Lung (tissue), 11 donors: ENCODE measurements at regions not wholly inside any gene's neighbourhood (a gene's known extent, or its start where the extent isn't known, plus 50 kb on each side); places are given as distances from the start of the nearest gene placed in this dataset.

Experiments
- ATAC-seq: fragments of 200-7000 bp; cut with Tn5 transposase; one replicate; pipeline ENCODE4 v1.9.1; 2020; ENCODE audit warnings: moderate number of reproducible peaks; ENCODE audit not compliant: insufficient read depth, low FRiP score
- DNase-seq, 3 donors: peaks; one replicate each; pipeline ENCODE4 v3.0.0-alpha.2; 2013 to 2017
- H3K27ac ChIP-seq, 2 donors: one replicate each; pipeline ENCODE4 v1.5.1; 2013; ENCODE audit warnings: mild to moderate bottlenecking in 2 of 2, moderate library complexity in 2 of 2, control low read depth in 1 of 2, inconsistent platforms in 1 of 2, low read depth in 1 of 2, low read length in 1 of 2
- H3K27me3 ChIP-seq, 3 donors: one replicate each; pipeline ENCODE4 v1.5.1; 2013; ENCODE audit warnings: low read length in 2 of 3; ENCODE audit not compliant: control insufficient read depth in 3 of 3, insufficient read depth in 3 of 3
- H3K36me3 ChIP-seq, 4 donors: one replicate each; pipeline ENCODE4 v1.5.1; 2013; ENCODE audit warnings: low read length in 4 of 4, mild to moderate bottlenecking in 1 of 4, moderate library complexity in 1 of 4; ENCODE audit not compliant: control insufficient read depth in 4 of 4, insufficient read depth in 4 of 4
- H3K4me1 ChIP-seq, 5 donors: one replicate each; pipeline ENCODE4 v1.5.1; 2013; ENCODE audit warnings: low read length in 5 of 5, mild to moderate bottlenecking in 2 of 5, moderate library complexity in 1 of 5; ENCODE audit not compliant: control insufficient read depth in 5 of 5, insufficient read depth in 5 of 5
- H3K4me3 ChIP-seq: one replicate; pipeline ENCODE4 v1.5.1; 2013; ENCODE audit warnings: mild to moderate bottlenecking, control low read depth, moderate library complexity
- H3K9ac ChIP-seq, 2 donors: one replicate each; pipeline ENCODE4 v1.5.1; 2013; ENCODE audit warnings: low read length in 2 of 2, control low read depth in 1 of 2; ENCODE audit not compliant: insufficient read depth in 1 of 2
- H3K9me3 ChIP-seq, 4 donors: one replicate each; pipeline ENCODE4 v1.5.1; 2013; ENCODE audit warnings: low read length in 3 of 4, mild to moderate bottlenecking in 1 of 4, moderate library complexity in 1 of 4; ENCODE audit not compliant: control insufficient read depth in 4 of 4, insufficient read depth in 3 of 4
- CTCF ChIP-seq: IDR thresholded peaks from 2 replicates; pipeline ENCODE4 v1.5.1; 2012; ENCODE audit warnings: mild to moderate bottlenecking; ENCODE audit errors: control extremely low read depth, extremely low read depth
- WGBS, 2 donors: extraction: QIAGEN DNeasy Blood & Tissue Kit; methylation state at CpG; one replicate each; pipeline ENCODE4 v1.1.7; 2013; 5-methylcytosine and 5-hydroxymethylcytosine counted together
- donor health status: control.
- donor health status: control.
- donor health status: Bipolar disorder and iron deficiency.
- donor health status: healthy.
- donor health status: DM: yes; HTN: yes; CAD: no.

DNA sequence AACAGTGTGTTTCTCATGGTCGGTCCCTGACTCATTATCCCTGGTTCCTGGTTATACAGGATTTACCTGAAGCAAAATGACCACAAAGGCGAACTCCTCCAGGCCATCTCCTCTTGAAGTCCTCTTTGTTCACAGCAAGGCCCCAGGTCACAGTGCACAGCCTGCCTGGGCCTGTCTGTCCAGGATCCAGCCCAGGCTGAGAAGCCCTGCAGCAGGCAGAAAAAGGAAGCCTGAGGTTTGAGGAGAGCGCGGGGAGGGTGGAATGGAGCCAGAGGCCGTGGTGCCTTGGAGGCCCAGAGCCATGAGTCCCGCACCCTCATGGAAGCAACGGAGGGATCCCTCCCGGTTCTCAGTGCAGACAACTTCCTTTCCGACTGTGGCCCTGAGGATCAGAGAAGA, 136.8 kb upstream of the IRF2BP2 start:
- H3K27me3 ChIP-seq, result no peaks in the 10 kb centered on the region
- H3K9me3 ChIP-seq, result no peaks in the 10 kb centered on the region
- DNase-seq (no peak), ATAC-seq (no peak)
- H3K4me1 ChIP-seq, result peaks cover 0 to 32% (median 15%) of the 10 kb centered on the region in 5 donors
- TF ChIP-seq CTCF, result no peak
- H3K9ac ChIP-seq, result no peak overlapping the region
- no peaks in the 10 kb centered on the region for H3K36me3 ChIP-seq
- H3K4me3 ChIP-seq, result no peak overlapping the region
- no peak overlapping the region for H3K27ac ChIP-seq
- WGBS, 2 donors, result 65 to 84% methylated on average over 9 of the region's 9 CpGs

- no peak for TF ChIP-seq CTCF
- WGBS, 2 donors, result 84 to 89% methylated on average over 15 of the region's 15 CpGs
- H3K27me3 ChIP-seq, result no peaks in the 10 kb centered on the region
Measured at GRCh38 chr1:234745844-234746797, 136.1 kb upstream of the IRF2BP2 start.

DNA sequence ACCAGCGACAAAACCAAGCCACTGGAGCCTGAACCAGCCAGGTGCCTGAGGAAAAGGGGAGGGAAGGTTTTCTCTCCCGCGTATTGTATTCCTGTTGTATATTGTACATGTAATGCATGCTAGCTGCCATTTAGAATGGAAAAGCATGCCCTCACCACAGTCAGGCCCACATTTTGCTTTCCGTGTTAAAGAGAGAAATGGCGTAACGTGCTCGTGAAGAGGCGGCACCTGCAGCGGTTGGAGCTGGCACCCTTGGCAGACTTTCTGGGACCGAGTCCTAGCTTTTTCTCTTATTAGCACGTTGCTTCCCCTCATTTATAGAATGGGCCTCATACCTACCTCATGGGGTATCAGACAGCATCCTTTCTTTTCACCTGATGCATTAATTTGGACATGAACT, 135.3 kb upstream of the IRF2BP2 start:
- ATAC-seq, result no peak

More at GRCh38 chr1:234745844-234746797, 136.1 kb upstream of the IRF2BP2 start:
- no peak overlapping the region for H3K9ac ChIP-seq
- no peak overlapping the region for H3K27ac ChIP-seq
- peaks cover 0 to 26% (median 8%) of the 10 kb centered on the region in 5 donors for H3K4me1 ChIP-seq
- no peaks in the 10 kb centered on the region for H3K9me3 ChIP-seq
- no peak overlapping the region for H3K4me3 ChIP-seq
- H3K36me3 ChIP-seq, result no peaks in the 10 kb centered on the region
- DNase-seq, result no peak
- no peak for ATAC-seq

More for the DNA sequence above, 135.3 kb upstream of the IRF2BP2 start:
- 95 to 97% methylated on average over 11 of the region's 11 CpGs for WGBS, 2 donors
- no peak for DNase-seq
- H3K9me3 ChIP-seq, result no peaks in the 10 kb centered on the region
- H3K27me3 ChIP-seq, result no peaks in the 10 kb centered on the region
- H3K9ac ChIP-seq, result no peak overlapping the region
- no peaks in the 10 kb centered on the region for H3K36me3 ChIP-seq
- TF ChIP-seq CTCF, result no peak
- no peak overlapping the region for H3K4me3 ChIP-seq
- H3K4me1 ChIP-seq, result peaks cover 0 to 20% (median 5%) of the 10 kb centered on the region in 5 donors
- no peak overlapping the region for H3K27ac ChIP-seq
